A172 (cell line): ENCODE measurements at regions not wholly inside any gene's neighbourhood (a gene's known extent, or its start where the extent isn't known, plus 50 kb on each side); places are given as distances from the start of the nearest gene placed in this dataset.
"Not testable (repeated sequence)": the region's sequence is repeated elsewhere in the genome, so short reads cannot be mapped to it uniquely, and the experiment has no call there.

Experiments
- DNase-seq: peaks from one replicate; pipeline ENCODE4 v3.0.0-alpha.2; 2015; ENCODE audit warnings: low spot score

DNA sequence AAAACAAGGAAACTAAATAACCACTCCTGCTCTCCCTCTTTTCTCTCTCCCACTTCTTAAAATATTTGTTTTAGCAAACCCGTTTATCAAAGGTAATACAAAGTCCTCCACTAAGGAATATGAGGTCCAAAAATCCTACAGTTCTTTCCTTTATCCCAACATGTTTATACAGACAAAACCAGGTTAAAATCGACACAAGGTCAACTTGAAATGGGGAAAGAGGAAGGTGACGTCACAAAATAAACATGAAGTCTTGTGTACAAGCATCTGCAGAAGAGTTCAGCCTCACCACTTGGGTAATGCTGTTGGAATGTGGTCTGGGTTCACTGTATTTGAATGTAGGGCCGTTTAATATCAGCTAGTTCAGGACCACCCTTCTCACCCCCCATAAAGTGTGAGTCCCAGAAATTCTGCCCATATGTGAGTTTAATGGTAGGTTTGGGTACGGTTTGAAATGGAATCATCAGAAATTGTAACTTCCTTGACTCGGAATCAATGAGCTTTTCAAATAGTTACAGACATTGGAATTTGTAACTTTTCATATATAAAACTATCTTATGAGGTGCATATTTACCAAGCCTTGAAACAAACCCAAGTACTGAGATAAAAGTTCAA is 120.0 kb upstream of the SLC38A2 start:
- peak; percentile 71 for DNase-seq

DNA sequence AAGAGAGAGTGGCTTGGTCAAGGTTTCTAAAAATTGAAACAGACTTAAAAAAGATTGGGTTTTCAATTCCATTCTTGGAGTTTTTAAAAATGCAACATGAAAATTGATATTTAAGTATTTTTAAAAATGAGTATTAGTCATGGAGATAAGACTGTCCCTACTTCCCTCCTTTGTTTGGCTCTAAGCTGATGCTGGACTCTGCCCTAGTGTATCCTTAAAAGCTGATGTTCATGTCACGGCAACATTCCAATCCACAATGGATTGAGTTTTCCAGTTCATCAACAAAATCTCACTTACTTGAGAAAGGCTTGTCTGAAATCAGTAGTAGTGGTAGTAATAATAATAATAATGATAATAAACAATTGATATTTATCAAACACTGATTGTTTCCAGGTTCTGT is 119.0 kb upstream of the SLC38A2 start:
- DNase-seq, result no peak

DNA sequence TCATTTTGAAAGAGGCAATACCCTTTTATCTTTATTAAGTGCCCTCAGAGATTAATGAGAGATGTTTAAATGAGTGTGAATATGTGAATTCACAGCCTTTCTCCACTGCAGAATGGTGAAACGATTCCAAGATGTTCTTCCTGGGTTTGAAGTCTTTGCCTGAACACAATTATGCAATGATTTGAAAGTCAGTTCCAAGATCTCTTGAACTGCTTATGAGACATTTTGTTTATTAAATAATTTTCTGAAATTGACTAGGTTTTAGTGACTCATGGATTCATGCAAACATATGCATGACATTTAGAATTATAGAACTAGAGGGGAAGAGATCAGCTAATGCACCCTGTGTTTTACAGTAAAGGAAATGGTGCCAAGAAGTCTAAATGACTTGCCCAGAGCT is 118.1 kb upstream of the SLC38A2 start:
- DNase-seq, result no peak

DNA sequence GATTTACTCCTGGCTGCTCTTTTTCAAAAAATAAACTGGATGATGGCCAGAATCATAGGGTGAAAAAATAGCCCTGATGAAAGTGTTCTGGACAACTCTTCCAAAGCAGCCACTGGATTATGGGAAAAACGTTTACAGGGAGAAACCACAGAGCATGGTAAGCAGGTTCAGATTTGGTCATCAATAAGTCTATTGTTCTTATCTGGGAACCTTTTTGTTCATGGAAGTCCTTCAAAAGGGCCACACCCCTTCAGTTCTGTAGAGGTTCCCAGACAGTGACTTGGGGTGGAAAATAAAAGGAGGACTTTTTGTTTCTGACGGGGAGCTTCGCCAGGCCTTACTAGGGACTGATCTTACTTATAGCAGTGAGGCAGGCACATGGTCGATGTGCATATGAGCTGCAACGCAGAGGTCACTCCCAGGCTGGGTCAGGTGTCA is 117.4 kb upstream of the SLC38A2 start:
- no peak for DNase-seq

DNA sequence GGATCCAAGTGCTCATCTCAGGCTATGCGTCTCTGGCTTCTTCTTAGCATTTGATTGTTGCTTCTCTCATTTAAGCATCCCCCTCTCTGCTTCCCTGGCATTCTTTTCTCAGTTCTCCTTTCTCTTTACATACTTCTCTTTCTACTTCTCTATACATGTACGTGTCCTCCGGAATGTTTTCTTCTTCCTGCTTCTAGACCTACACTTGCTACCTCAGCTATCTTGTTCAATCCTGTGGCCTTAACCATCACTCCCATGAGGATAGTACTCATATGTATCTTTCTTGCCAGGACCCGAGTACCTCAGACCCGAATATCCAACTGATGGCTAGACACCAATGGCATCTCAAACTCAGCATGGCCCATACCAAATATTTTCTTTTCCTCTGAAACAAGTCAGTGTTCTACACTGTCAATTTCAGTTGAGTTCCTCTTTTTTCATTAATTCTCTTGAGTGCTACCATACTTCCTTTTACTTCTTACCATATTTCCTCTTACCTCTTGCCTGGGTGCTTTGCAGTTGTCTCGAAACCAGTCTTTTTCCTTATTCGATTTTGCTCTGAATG is 115.1 kb upstream of the SLC38A2 start:
- no peak for DNase-seq

DNA sequence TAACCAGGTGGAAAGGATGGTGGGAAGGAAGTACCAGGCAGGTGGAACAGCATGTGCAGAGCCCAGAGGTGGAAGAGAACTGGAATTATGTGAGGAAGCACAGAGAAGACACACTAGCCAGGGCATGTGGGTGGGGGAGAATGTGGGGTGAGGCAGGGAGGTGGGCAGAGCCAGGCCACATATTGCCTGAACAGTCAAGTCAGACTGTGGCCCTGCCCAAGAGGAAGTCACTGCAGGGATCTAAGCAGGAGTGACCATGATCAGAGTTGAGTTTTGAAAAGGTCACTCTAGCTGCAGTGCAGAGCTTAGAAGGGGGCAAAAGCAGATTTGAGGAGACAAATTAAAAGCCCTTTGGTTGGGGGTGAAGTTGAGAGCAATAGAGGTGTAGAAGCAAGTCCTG is 114.0 kb upstream of the SLC38A2 start:
- no peak for DNase-seq

DNA sequence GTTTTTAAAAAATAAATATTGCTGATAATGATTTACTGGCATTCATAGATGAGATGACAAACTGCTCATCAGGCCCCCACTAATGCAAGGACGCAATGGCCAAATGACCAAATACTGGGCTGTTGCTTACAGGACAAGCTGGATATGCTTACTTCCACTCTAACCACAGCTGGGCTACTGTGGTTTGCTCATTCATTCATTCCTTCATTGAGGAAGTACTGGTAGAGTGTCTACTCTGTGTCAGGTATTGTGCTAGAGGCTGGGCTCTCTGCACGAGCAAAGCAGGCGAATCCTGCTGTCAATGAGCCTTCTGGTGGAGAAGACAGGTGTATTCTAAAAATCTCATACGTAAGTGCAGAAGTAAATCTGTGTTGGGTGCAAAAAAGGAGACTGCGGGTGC is 113.3 kb upstream of the SLC38A2 start:
- no peak for DNase-seq

DNA sequence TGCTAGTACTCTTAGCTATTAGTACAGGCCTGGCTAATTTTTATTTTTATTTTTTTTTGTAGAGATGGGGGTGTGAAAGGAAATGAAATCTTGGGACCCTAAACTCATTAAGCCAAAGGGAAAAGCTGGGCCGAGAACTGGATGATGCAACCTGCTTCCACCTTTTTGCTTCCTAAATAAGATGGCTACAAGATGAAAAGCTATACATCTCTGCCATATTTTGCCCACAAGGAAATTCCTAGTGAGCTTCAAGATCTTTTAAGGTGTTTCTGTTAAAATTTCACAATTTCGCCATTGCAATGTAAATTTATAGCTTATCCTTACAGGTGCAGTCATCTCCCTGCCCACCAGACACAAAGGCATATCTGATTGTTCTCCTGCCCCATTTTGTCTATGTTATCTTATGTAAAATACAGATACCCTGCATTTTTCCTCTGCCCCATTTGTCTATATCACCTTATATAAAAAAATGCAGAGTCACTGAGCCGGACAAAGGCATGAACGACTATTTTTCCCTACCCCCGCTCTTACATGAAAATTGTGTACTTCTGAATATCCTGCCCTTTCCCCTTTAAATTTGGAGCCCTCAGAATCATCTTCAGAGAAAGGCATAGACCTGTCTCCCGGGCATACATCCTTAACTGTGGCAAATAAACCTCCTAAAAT is 112.0 kb upstream of the SLC38A2 start:
- no peak for DNase-seq

DNA sequence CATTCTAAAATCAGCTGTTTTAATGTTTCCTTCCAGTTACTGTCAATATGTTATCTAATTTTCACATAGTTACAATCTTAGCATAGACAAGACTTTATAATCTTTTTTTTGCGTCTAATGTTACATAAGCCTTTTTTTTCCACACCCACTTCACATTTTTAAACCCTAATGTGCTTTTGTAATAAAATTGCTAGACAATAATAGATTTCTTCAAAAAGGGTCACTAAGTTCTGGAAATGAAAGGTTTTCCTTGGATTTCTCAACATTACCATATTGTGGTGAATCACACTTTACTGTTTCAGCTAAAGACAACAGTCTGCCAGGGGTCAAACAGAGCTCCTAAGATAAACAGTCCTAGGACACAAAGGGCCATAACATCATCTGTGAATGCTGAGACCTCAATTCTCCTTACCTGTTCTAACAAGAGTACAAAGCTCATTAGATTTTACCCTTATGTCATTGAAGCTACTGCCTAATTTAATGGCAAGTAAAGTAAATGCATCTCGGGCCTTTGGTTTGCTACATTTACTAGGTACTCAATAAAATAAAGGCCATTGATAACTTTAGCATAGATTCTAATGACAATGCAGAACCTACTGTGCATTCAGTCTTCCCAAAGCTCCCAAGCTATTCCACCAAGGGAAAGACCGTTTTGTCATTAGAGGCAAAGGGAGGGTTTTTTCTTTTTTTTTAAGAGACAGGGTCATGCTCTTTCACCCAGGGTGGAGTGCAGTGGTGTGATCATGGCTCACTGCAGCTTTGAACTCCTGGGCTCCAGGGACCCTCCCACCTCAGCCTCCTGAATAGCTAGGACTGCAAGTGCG is 111.2 kb upstream of the SLC38A2 start:
- no peak for DNase-seq

DNA sequence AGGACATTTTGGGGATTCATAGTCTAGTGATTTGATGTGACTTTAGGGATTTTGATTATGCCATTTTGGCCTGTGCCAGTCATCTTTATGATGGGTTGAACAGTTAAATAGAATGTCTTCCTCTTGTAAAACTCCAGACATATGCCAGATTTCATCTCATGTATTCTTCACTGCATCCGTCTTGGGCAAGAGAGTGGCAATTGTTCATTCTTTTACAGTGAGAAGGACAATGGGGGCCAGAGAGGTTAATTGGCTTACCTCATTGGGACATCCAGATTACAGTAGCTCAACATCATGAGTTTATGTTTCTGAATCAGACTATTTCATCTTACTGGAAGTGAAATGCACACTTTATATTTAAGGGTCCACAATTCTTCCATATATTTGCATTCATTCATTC is 108.2 kb upstream of the SLC38A2 start:
- DNase-seq, result no peak

DNA sequence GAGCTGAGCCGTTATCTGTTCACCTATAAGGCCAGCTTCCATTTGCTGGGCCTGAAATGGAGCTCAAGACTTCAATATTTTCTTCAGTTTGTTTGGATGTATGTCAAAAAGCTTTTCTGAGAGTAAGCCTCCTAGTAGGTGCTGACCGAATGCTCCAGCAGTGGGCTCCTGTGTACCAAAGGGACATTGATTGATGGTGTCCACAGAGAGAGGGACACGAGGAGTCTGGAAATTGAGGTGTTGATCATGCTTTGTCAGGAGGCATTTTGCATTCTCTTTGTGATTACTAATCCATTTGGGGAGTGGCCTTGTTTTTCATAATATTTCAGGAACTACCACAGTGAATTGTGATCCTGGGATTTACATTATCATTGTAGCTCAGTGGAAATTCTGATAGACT is 107.7 kb upstream of the SLC38A2 start:
- no peak for DNase-seq

DNA sequence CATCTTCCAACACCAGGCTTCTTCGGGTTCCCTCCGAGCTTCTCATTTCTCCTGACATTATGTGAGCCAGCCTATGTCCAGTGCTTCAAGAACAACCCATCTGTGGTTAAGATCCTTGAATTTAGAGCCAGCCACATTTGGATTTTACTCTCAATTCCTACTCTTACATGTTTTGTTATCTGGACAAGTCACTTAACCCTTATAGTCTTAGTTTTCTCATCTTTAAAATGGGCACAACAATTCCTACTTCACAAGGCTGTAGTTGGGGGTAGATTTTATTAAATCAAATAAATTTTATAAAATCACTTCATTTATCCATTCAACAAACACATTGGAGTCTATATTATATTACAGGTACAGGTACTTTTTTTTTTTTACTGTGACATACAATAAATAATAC is 105.5 kb upstream of the SLC38A2 start:
- DNase-seq, result no peak

DNA sequence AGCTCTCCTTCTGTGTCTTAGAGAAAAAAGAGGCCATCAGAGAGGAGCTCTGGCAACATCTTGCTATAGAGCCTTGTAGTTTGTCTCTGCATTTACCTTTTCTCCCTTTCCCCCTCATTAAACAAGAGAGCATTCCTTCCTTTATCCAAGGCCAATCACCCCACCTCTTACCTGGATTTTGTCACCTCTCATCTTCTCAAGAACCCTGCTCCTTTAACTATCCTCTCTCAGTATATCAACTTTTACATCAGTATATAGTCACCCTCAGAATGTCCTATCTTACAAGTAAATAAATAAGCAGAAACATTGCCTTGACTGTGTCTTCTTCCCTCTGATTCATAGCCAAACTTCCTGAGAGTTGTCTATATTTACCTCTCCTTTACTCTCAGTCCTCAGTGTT is 105.0 kb upstream of the SLC38A2 start:
- no peak for DNase-seq

DNA sequence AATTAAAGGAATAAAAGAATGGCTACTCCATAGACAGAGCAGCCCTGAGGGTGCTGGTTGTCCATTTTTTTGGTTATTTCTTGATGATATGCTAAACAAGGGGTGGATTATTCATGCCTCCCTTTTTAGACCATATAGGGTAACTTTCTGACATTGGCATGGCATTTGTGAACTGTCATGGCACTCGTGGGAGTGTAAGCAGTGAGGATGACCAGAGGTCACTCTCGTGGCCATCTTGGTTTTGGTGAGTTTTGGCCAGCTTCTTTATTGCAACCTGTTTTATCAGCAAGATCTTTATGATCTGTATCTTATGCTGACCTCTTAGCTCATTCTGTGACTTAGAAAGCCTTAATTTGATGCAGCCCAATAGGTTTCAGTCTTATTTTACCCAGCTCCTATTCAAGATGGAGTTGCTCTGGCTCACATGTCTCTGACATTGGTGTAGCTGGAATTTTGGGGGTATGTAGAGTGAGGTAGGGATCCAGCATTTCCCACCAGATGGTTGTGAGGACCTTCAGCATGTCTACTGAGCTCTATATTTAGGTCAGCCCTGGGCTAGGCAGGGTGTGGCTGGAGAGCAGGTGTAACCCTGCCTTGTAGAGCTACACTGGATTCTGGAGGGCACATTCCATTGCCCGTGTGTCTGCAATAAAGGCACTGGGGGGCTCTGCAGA is 103.5 kb upstream of the SLC38A2 start:
- no peak for DNase-seq

DNA sequence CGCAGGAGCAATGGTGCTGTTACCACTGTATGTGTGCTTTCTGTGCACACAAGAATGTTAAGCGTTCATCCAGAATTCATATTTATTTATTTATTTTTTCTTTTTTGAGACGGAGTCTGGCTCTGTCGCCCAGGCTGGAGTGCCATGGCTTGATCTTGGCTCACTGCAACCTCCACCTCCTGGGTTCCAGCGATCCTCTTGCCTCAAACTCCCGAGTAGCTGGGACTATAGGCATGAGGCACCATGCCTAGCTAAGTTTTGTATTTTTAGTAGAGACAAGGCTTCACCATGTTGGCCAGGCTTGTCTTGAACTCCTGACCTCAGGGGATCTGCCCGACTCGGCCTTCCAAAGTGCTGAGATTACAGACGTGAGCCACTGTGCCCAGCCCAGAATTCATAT is 101.8 kb upstream of the SLC38A2 start:
- DNase-seq, result not testable (repeated sequence)

DNA sequence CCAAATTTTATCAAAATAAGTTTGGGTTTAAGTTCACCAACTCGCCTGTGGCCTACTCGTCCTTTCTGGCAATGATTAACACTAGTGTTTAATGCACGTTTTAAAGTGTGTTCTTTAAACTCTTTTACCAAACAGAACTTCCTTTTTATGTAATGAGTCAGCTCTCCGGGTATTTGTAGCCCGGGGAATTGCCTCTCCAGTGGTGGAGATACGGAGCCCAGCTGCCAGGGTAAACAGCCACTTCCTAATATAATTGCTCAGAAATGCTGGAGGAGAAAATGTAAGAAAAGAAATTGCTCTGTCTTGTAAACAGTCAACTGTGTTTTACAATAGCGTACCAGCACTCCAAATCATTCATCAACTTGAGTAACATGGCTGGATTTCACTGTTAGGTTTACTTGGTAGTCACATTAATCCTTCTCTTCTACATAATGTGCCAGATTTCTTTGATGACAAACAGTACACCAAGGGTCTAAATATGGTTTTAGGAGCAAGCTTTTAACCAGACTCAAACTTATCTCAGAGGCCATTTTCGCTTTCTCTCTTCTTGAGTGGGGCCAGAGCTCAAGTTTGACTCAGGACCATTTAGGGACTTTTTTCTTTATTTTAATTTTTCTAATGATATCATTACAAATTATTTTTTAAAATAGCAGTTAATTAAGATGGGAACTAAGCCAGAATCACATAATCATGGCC is 101.2 kb upstream of the SLC38A2 start:
- peak; percentile 88 for DNase-seq

DNA sequence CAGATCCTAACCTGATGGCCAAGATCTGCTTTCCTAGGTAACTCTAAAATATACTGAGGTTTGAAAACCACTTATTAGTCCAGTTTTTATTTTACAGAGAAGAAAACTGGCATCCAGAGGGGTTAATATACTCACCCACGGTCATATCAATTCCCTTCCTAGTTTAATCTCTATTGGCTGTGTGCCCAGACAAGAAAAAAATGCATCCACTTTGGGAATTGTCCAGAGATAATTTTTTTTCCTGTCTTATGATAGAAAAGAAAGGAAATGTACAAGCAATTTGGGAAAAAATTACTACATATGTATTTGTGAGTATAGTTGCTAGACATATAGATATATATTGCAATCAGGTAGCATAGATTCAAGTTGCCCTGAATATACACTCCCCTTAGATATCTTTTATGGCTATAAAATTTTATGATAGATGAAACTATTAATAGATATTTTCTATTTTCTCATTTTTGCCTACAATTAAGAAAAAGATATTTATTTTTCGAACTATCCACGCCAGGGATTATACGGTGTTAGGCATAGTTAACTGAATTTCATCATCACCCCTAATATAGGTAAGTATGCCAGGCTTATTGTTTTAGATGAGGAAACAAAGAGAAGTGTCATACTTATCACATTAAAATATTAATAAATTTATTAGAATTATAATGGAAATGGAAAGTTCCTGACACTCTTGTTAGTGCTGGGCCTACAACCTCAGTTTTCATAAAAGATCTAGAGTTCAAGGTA is 100.5 kb upstream of the SLC38A2 start:
- DNase-seq, result peak; percentile 68

DNA sequence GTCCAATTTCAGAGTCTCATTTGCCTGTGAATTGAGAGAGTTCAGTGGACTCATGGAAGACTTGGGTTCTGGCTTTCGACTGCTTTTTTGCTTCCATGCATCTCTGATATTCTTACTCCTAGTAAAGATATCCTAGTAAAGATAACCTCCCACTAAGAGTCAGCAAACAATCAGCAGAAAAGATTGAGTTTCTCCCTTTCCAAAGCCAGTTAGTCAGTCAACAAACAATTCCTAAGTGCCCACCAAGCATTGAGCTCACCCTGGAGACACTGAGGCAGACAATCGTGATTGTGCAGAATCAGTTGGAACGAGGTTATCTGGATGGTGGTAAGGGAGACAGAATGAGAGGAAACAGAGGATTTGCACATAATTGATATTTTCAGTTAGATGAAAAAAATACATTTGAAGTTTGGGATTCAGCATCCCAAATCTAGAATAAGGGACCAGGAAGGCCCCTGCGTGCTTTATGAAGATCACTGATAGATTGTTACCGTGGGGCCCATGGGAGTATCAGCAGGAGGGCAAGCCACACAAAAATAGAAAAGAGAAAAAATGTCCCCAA is 99.7 kb upstream of the SLC38A2 start:
- no peak for DNase-seq

DNA sequence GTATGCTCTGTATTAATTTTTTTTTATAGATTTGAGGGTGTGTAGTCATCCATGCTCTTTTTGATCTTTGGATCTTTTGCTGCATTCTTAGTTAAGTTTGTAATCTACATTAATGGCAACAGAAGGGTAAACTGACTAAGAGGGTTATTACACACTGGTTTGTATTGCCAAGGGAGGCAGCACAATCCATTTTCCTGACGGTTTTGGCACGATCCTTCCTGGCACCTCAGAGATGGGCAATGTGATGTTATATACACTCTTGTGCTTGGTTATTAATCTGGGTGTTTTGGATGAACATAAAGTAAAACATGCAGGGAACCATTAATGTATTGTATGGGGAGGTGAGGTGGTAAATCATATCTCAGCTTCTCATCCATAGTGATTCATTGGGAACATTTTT is 98.8 kb upstream of the SLC38A2 start:
- DNase-seq, result no peak

DNA sequence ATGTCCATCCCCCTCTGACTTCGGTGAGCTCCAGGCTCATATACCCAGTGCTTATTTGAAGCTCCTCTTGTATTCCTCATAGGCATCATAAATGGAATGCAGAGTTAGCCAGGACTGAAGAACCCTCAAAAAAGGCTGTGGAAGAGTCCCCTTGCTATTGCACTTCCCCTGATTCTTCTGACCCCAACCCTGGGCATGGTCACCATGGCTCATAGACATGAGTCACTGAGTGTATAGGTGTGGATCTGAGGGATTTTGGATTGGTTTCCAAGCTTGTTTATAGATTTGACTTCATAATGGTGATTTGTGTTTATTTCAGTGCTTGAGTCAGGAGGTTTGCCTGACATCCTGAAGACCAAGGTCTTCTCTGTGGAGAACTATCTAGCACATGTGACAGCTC is 98.4 kb upstream of the SLC38A2 start:
- peak; percentile 23 for DNase-seq
